ENCODE measurements at regions not wholly inside any gene's neighbourhood (a gene's known extent, or its start where the extent isn't known, plus 50 kb on each side); places are given as distances from the start of the nearest gene placed in this dataset.

DNA sequence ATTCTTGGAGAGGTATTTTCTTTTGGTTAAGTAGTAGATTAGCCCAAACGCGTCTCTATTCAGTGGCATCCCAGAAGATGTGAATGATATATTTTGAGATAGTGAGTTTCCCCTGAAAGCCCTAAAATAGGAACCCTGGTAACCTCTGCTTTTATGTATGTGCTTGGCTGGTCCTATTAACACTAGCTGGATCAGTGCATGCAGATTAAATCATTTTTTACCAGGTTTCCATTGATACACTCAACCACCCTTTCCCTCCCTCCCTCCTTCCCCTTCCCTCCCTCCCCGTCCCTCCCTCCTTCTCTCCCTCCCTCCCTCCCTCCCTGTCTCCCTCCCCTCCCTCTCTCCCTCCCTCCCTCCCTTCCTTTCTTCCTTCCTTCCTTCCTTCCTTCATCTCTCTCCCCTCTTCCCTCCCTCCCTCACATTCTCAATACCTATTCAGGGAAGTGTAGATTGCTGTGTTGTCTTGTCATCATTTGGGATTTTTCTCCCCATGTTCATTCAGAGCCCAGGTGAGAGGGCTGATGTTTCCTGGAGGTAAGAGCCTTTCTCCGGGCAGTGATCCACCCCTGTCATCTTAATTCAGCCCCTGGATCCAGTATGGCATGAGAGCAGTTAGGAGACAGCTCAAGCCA, 406.8 kb downstream of the PRDM2 start:
- no peak for DNase-seq

DNA sequence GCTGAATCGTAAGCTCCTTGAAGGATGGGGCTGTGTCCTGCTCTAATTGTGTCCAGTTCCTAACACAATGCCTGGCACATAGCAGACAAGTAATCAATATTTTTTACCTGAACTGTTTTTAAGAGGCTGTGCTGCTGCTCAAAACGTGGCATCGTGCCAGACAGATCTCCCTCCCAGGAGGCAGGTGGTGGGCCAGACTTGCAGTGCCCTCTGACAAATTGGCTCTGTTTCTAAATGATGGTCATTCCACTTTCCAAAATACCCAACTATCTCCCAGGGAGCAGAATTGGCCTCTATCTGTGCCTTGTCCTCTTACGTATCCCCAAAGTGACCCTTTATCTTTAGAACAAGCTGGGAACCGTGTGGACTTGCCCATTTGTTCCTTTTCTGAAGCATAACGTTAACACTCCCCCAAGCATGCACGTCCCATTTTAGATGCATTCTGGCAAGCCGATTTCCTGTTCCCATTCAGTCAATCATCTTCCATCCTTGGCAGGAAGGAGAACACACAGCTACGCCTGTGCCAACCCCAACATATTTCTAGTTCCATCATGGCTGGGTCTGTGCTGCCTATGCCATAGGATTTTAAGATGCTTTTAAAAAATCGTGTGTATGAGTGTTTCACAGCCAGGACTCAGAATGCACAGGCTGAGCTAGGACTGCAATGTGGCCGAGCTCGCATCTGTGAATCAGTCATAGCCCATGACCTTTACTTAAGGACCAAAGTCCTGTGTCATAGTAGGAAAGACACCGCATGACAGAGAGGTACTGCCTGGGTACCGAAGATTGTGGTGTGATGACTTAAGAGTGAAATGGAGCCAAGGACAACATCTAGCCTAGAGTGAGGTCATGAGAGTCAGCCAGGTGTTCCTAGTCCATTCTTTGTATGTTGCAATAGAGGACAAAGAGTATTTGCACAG, 408.6 kb downstream of the PRDM2 start:
- DNase-seq: no peak

DNA sequence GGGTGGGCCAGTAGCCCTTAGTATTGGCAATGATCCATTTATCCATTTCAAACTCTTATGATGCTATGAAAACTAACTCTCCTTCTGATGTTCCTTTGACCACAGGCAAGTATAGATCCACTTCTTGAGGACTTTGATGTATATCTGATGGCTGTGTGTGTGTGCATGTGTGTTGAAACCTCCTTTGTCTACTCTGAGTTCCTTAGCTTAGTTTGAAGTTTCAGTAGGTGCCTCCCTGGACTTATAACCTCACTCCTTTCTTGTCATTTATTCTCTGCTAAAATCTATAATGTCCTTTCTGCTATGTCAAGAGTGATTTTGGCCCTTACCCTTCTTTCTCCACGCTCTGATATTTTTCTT, 409.3 kb downstream of the PRDM2 start:
- DNase-seq: no peak

DNA sequence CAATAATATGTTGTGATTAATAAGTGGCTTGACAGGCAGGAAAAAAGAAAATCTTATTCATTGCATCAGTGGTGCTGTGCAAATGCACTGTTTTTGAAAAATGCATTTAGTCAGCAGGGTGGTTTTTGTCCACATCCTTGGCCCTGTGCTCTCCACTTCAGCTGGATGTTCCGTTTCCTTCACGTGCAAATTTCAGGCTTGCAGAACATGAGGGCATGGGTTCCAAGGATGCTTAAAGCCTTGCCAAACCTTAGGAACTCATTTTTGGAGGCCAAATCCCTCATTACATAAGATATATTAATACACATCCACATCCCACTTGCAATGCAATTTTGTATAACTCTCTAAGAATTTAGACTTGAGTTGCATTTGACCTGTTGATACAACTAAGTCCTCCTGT, 410.1 kb downstream of the PRDM2 start:
- no peak for DNase-seq

DNA sequence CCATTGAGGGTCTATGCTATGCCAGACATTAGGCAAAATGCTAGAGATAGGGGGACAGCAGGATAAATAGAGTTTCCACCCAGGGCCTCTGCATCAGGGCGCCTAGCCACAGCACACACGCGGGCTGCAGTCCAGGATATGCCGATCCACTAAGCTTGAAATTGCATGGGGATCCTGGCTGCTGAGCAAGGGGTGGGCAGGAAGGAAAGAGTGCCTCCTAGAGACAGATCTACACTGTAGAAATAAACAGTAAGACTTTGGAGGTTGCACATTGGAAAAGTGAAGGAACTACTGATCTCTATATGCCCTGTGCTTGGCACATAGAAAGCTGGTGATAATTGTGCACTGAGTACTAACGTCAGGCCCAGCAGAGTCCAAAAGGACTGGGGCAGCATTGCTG, 411.1 kb downstream of the PRDM2 start:
- DNase-seq: no peak

DNA sequence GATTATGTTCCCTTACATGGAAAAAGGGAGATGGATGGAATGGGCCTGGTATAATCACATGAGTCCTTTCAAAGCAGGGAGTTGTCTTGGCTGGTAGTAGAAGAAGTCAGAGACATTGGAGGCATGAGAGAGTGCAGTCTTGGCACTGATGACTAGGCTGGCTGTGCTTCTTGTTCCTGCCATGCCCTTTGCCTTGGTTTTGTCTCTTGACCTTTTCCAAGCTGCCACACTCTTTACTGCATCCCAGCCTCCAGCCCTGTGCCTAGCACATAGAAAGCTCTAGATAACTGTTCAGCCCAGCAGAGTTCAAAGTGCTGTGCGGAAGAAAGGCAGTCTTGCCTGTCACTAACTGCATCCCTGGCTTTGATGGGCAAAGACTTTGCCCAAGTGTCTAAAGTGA, 412.6 kb downstream of the PRDM2 start:
- DNase-seq: no peak

DNA sequence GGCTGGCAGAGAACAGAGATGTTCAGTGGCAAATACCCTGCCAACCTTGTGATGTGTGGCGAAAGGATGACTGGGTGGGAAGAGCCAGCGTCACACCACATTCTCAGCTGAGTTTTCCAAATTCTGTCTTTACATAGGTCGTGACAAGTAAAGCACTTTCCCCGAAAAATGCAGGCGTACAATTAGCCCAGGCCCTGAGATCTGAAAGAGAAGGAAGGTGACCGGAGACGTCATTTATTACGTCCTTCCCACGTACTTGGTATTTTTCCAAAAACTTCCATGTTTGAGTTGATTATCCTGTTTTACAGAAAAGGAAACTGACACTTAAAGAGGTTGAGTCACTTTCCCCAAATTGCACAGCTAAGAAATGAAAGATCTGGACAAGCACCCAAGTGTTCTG, 413.3 kb downstream of the PRDM2 start:
- DNase-seq: no peak

DNA sequence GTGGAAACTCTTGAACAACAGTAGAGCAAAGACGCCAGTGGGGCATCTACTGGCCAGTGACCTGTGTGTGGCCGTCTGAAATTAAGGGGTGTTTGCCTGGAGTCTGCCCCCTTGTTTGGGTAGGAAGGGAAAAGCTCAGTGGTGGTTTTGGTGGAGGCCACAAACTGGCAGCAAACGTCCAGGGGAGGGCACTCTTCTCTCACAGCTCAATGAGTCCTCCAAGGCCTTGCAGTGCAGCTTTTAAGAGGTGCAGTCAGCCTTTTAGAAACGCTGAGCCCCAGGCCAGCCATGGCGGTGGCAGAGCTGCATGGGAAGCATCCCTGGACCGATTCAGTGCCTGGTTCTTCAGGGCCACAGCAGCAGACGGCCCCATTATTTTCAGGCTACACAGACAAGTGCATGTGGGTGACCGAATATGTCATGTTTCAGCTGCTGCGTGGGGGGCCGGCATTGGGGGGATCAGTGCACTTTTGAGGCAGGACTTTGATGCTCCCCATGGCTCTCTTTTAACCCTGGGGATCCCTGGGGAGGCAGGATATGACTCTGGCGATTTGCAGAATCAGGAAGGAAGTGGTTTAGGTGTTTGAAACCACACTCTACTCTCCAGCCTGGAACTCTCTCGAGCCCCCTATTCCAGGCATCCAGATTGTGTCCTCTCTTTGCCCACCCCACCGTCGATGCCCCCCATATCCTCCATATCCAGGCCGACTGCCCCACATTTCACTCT, 414.0 kb downstream of the PRDM2 start:
- no peak for DNase-seq

DNA sequence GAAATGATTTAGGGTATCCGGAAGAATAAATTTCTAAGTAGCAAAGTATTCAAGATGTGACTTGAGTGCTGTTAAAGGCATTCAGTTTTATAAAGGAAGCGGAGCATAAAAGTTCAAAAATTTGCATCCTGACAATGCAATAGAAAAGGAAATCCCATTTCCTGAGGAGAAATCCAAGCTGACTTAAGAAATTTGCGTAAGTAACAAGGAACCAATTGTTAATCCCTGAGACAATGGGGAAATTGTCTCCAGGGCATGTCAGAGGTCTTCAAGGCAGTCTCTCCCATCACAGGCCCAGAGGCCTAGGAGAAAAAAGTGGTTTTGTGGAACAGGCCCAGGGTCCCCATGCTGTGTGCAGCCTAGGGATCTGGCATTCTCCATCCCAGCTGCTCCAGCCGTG, 416.0 kb downstream of the PRDM2 start:
- no peak for DNase-seq

DNA sequence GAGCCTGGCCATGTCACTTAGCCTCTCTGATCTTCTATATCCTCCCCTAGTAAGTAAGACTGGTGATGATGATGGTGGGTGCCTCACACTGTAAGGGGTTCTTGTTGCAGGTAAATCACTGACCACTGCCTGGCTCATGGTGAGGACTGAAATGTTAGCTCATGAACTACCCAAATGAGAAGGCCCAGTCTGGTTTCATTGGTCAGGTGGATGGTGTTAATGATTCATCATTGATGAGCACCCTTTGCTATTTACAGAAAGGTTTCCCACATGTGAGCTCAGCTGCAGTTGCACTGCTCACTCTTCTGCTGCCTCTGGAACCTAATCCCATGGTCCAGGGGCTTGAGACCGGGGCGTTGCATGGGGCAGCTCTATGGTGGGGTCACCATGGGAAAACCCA, 417.7 kb downstream of the PRDM2 start:
- no peak for DNase-seq

DNA sequence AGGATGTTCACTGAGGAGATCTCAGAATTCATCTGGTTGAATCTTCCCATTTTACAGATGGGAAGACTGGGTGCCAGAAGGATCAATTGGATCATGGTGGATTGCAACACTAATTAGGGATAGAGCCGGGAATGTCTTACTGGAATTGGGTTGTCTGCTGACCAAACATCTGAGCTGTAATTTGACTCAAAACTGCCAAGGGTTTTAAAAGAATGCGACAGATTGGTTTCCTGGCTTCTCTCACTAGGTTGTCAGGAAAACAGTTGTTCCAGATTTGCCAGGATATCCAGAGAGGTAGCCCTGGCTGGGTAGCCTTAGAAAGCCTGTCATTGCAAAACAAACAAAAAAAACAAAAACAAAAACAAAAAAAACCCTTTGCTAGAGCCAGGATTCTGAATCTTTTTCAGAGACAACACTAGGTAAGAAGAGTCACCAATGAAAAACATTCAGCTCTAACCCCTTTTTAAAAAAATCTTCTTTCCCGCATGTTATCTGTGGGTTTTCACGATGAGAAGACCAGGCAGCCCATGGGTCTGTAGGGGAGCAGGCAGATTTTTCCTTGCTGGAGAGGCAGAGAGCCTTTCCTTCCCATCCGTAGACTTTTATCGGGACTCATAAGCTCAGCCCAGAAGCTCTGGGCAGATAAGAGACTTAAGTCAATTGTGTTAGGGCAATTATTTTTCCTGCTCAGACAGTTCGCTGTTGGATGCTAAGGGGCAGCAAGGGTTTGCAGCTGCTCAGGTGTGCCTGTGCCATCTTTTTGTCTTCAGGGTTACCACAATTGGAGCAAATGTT, 418.9 kb downstream of the PRDM2 start:
- DNase-seq: no peak

DNA sequence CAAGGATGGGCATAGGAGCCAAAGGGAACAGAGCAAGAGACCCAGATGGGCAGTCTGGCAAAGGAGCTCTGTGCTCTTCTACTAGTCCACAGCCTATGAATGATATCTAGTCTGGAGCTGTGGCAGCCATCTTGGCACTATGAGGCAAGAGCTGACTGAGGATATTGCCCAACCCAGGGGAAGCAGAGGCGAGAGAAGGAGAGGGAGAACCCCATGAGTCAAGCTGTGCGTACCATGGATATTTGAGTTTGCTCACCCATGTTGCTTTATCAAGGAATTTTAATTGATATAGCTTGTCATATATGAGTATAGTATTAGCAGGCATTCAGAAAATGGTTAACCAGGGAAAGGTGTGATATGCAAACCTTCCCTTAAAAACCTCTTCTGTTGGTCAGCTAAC, 420.9 kb downstream of the PRDM2 start:
- DNase-seq: no peak

DNA sequence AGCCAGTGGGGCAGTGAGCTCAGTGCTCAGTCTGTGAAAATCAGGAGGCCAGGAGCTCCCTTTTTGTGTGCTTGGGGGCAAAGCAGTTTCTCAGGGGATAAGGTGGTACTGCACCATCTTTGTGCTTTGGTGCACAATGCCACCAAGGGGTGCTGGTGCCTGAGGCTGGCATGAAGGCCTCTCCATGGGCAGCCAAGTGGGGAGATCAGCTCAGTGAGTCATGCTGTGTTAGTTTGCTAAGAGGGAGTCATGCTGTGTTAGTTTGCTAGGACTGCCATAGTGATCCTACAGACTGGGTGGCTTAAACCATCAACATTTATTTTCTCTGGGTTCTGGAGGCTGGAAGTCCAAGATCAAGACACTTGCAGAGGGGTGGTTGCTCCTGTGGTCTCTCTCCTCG, 428.1 kb downstream of the PRDM2 start:
- DNase-seq: no peak

DNA sequence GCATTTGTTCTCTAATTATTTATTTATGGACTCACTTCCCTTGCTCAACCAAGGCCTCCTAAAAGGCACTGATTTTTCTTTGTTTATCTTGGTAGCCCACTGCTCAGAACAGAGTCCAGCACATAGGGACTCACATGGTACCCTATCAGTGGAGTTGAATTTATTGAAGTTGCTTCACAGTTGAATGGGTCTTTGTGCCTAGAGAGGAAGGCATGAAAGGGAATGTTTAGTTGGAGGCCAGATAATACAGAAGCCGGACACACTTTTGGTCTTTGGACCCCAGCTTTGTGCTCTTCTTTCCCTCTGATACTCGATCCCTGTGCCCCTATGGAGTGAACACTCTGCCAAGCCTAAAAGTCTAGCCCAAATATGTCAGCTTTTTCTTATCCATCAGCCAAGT, 429.0 kb downstream of the PRDM2 start:
- DNase-seq: no peak

DNA sequence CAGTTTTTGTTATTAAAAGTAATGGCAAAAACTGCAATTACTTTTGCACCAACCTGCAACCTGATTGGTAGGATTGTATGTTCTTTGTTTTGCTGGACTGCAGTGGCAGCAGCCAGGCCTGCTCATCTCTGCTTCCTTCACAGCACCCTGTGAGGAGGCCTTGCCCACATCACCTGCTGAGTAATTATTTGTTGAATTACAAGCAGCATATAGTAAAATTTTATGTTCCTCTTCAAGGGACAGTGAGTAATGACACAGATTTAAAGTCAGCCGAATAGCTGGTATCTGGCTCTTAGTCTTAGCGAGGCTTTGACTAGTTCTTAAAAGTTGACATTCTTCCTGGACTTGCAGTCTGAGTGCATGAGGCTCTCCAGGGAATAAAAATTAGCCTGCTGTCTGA, 435.1 kb downstream of the PRDM2 start:
- DNase-seq: no peak

DNA sequence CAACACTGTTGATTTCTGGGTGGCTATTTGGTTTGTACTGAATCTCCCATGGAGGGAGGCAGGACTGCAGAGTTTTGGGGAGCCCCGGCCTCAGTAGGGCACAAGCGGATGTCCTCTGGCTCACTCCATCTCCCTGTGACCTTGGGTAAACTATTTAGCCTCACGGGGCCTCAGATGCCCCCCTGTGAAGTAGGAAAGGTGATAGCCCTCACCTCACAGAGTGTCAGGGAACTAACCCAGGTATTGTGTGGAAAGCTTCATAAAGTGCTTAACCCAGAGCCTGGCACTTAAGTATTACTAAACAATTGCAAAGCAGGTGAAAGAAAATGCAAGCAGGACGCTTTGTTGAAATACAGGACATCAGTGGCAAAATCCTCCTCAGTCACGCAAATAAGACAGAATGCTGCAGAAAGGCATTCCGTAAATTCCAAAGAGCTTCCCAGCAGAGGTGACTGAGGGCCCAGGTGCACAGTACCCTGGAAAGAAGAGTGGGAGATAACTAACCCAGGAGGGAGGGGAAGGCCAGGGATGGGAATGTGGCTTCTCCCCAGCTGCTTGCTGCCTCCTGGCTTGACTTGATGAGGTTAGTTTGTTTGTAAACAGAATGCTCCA, 436.3 kb downstream of the PRDM2 start:
- DNase-seq: no peak

DNA sequence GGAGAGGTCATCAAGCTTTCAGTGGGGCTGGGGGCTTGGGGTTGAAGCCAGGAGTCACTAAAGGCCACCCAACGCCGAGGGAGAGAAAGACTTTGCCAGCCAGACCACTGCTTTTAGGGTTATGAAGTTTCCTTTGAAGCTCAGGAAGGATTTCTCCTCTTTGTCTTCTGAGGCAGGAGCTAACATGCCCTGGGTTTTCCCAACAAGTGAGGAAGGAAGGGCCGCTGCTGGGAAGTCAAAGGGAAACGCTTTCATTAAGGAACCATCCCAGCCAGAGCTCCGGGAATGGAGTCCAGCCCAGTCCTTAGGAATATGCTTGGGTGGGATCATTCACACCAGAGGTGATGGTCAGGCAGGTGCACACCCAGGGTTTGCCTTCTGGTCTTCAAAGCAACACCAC, 436.9 kb downstream of the PRDM2 start:
- no peak for DNase-seq

DNA sequence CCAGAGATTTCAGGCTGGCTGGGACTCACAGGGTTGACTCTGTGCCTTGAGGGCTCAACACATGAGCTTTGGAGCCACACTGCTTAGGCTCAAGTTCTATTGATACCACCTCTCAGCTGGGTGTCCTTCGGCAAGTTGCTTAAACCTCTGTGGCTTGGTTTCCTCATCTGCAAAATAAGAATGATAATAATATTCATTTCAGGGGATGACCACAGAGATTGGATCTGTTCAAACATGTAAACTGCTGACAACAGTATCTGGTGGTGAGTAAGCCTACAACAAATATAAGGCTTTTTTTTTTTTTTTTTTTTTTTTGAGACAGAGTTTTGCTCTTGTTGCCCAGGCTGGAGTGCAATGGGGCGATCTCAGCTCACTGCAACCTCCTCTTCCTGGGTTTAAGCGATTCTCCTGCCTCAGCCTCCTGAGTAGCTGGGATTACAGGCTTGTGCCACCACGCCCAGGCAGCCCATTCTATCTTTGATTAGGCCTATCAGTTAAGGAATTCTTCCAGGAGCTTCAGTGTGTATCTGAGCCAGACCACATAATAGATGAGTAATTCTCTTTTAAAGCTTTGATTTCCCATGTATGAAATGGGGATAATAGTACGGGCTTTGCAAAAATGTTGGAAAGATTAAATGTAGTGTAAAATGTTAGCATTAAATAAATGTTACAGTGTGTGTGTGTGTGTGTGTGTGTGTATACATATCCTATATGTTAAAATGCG, 437.6 kb downstream of the PRDM2 start:
- no peak for DNase-seq

DNA sequence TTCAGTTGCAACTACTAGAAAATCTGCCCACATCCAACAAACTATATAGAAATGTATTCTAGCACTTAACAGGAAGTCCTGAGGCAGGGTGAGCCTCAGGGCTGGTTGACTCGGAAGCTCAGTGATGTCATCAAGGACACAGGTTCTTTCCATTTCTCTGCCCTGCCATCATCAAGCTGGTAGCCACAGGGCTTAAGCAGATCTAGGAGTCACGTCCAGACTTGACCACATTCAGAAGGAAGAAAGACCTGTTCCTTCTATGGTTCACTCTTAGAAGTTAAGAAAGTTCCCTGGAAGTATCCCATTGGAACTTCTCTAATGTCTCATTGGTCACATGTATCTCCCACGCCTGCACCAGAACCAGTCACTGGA, 438.1 kb downstream of the PRDM2 start:
- no peak for DNase-seq

DNA sequence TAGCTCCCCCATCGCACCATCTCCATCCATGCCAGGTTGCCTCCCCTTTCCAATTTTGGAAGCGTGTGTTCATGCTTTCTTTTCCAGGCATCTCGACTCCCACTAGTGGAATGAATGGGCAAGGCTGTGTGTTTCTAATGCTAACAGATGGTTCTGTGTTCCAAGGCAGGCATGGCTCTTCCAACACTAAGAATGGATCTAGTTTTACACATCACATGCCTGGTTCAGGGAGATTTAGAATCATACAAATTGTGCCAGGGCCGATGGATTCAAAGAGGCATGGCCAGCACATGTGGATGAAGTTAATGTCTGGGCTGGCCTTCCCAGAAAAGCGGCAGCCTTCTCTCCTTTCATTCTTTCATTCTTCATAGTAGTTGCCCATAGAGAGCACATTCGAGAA, 438.7 kb downstream of the PRDM2 start:
- no peak for DNase-seq

DNA sequence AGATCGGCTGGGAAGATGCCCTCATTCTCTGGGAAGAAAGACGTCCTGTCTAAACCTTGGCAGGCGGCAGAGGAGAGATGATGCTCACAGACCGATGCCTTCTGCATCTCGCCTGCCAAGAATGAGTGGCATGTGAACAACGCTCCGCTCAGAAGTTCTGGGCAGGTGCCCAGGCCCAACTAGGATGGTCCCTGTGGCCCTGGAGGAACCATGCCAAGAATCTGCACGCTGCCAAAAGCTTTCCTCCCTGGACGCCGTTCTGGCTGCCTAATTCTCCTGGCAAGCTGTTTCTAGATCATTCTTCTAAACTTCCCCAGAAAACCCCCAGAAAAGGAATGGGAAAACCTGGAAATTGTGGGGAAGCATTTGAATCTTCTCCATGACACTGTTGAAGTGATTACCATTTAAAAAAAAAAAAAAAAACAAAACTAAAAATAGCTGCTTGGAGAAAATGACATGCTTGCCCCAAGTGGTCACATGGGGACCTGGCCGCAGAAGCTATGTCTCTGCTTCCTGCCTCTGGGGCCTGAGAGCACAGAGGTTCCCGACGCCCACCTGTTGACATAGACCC, 440.9 kb downstream of the PRDM2 start:
- DNase-seq: no peak

DNA sequence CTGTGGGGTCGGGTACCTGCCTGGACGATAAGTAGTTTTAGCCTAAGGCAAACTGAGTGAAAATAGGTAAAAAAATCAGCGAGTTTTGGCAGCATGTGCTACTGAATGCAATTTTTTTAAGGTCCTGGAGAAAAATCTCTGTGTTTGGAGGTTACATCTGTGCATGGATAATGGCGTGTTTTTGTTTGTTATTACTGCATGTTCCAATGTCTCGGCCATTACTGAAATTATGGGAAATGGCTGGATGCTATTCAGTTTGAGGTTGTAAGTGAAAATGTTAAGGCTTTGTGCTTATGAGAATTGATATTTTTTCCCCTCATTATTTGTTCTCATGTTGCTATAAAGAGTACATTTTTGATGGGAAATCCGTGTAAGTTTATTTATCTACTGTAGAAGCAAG, 441.7 kb downstream of the PRDM2 start:
- no peak for DNase-seq

Data from activated effector memory CD4-positive, alpha-beta T cell treated with anti-CD3 and anti-CD28 coated beads, Interleukin-2, amount 50 U/mL, for 16 hours (primary cell).